NK-92 treated with Interleukin-12 subunit alpha and Interleukin-12 subunit beta, amount 100 ng/mL, for 24 hours (cell line): ENCODE measurements at regions not wholly inside any gene's neighbourhood (a gene's known extent, or its start where the extent isn't known, plus 50 kb on each side); places are given as distances from the start of the nearest gene placed in this dataset.

Experiments used
- DNase-seq: peaks from one replicate; lab custom pipeline; 2025; lab: John Stamatoyannopoulos, UW

- no peak for DNase-seq
Measured at GRCh38 chr16:80300456-80300855, 240.3 kb upstream of the DYNLRB2 start.

DNA sequence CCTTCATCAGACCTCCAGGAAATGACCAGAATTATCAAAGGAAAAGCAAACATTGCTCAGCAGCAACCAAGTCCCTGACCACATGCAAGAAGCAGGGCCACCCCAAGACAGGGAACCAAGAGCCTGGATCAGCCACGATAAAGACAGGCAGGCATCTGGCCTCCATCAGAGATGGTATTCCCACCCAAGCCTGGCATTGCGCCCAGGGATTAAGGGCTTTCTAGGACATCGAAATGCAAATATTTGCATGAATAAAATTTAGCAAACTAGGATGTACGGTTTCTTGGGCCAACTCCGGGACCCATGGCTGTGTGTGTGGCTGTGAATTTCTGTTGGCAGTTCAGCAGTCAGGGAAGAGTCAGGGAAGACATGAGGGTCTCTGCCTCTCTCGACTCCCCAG is 241.4 kb upstream of the DYNLRB2 start:
- no peak for DNase-seq

DNA sequence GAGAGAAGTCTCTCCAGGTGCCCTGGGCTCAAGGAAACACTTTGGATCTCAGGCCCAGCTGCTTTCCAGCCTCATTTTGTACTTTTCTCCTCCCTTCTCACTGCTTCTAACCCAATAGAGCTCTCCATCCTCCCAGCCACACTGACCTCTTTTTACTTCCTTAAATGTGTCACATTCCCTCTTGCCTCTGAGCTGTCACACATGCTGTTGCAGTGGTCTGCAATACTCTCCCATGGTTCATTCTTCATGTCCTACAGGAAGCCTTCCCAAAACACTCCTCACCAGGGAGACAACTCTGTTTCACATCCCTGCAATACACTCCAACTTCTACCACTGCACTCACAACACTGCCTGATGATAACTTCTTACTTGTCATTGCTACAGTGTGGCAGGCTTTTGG is 242.1 kb upstream of the DYNLRB2 start:
- no peak for DNase-seq

DNA sequence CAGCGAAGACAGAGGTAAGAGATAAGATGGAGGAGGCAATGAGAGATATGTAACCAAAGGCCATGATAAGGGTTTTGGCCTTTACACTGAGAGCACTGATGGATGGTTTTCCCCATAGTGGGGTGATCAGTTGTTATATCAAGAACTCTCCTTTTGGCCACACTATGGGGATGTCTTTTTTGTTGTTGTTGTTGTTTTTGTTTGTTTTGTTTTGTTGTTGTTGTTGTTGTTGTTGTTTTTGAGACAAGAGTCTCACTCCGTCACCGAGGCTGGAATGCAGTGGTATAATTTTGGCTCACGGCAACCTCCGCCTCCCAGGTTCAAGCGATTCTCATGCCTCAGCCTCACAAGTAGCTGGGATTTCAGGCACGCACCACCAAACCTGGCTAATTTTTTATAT is 244.8 kb upstream of the DYNLRB2 start:
- no peak for DNase-seq

- DNase-seq, result no peak
Measured at GRCh38 chr16:80294172-80294571, 246.6 kb upstream of the DYNLRB2 start.

DNA sequence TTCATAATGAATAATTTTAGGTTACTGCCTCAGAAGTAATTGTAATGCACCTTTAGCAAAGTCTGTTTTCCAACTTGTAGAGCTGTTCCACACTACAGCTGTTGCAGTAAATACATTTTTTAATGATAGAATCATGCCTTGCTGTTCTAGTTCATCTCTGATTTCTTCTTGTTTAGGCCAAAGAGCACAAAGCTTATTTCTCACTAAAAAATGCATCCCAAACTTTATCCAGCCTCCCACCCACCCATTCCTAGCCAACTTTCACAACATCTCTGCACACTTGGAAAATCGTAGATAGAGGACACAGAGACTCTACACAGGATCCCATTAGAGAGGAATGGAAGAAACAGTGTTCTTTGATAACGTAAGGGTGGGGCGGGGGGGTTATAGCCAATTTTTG is 252.2 kb upstream of the DYNLRB2 start:
- DNase-seq, result no peak

DNA sequence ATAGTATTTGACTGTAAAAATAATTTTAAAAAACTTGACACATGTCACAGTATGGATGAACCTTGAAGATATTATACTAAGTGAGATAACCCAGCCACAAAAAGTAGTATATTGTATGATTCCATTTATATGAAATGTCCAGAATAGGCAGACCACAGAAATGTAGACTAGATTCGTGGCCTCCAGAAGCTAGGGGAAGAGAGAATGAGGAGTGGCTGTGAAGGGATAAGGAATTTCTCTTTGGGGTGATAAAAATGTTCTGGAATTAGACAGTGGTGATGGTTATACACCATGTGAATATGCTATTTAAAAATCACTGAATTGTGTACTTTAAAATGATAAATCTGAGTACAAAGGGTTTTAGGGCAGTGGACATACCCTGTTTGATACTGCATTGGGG is 253.1 kb upstream of the DYNLRB2 start:
- no peak for DNase-seq

- no peak for DNase-seq
Measured at GRCh38 chr16:80285104-80285503, 255.7 kb upstream of the DYNLRB2 start.

- no peak for DNase-seq
Measured at GRCh38 chr16:80283466-80284392, 257.1 kb upstream of the DYNLRB2 start.

DNA sequence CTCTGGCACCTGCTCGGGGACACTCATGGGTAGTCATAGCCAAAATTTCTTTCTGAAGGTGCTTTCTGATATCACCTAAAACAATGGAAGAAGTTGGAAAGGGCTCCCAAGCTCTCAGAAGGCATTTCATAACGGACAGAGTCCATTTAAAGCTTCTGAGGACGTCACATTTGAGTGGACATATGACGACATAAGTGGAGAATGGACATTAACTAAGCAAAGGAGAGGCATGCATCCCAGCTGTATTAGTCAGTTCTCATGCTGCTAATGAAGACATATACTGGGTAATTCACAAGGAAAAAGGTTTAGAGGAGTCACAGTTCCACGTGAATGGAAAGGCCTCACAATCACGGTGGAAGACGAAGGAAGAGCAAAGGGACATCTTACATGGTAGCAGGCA is 260.2 kb upstream of the DYNLRB2 start:
- no peak for DNase-seq

GRCh38 chr16:80279656-80280055 is 261.1 kb upstream of the DYNLRB2 start:
- DNase-seq, result no peak

DNA sequence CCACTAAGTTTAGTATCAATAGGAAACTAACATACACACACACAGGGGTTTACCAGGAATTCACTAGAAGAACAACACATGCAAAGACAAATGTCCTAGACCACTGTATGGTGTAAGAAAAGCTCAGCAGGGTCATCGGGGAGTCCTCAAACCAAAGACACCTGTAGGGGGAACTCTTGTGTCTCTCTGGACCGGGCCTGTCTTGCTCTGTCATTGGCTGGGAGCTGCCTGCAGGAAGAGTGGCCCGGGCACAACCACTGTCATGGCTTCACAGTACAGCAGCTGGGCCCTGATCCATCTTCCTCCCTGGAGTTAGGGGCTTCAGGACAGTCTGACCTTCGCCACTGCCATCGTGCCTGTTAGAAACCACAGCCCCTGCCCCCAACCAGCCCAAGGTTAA is 263.6 kb upstream of the DYNLRB2 start:
- no peak for DNase-seq

- DNase-seq, result no peak
Measured at GRCh38 chr16:80274576-80275191, 266.1 kb upstream of the DYNLRB2 start.

DNA sequence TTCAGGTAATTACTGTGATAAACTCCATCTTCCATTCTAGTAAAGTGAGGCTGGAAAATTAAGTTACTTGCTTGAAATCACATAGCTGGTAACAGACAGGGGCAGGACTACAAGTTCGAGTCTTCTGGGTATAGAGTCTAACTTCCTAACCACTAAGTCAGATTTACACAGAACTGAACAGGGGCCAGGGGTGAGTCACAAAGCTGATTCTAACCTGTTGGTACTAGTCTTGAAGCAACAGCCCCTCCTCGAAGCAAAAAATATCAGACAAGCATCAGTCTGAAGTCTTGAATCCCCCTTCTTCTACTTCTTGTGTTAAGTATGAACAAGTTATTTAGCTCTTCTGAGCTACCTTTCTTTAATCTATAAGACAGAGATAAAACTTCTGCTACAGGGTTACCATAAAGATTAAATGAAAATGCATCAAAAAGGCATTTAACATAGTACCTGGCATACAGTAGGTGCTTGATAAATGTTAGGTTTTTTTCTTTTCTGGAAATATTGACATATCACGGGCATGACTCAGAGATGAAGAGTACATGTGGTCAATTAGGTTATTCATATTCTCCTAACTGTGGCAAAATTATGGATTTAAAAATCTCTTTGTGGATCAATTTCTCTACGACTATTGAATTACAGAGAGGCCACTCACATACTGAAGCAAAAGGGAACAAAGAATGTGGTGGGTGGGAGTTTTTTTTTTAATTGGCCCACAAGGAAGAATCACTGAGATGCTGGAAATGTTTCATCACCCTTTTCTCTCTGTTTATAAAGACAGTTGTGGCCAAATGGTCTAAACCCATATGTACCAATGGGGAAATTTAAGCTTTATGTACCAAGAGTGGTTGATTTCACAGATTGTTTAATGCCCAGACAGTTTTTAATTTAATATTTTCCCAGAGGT is 266.9 kb upstream of the DYNLRB2 start:
- no peak for DNase-seq

- DNase-seq, result no peak
Measured at GRCh38 chr16:80265624-80266306, 275.0 kb upstream of the DYNLRB2 start.

- DNase-seq, result no peak
Measured at GRCh38 chr16:80263848-80264694, 276.7 kb upstream of the DYNLRB2 start.

DNA sequence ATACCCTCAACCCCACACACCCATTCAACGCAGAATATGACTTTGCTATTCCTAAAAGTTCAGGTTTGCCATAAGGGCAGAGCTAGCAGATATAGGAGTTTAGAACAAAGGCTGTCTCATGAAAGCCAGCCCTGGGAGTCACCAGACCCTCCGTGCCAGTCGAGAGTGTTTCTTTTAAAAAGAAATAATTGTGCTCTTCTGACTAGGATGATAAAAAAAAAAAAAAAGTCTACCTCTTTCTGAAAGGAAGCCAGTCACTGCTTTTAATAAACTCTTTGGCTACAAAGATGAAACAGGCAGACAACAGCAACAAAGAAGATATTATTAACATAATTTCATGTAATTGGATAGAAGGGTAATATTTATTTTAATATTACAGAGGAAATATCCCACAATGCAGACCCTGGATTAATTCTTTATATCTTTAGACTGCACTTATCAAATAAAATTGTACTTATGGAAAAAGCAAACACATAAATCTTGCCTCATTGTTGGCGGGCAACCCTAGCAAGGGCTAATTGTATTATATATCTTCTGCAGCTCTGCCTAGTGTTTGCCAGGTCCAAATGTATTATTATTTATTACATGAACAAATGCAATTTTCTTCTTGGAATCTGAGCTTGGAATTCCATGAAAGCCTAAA is 277.5 kb upstream of the DYNLRB2 start:
- DNase-seq, result no peak

DNA sequence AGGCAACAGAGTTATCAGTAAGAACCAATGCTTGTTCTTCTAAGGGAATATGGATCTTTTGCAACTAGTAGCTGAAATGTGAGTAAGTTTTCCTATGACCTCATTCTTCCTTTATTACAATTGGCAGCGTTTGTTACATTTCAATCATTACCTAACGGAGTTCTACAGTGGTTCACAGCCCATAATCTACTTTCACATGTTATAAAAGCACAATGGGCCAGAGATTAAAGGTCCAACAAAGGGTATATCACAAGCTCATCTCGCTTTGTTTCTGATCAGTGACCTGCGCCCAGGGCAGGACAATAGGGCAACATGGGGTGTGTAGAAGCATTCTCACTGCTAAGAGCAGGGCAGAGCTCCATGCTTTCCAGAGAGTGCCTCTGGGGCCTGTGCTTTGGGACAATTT is 279.9 kb upstream of the DYNLRB2 start:
- no peak for DNase-seq

- DNase-seq, result no peak
Measured at GRCh38 chr16:80259290-80259805, 281.4 kb upstream of the DYNLRB2 start.

GRCh38 chr16:80258407-80258806 is 282.4 kb upstream of the DYNLRB2 start:
- DNase-seq, result no peak
